Dedifferentiated amniotic fluid mesenchymal stem cell (primary cell): ENCODE measurements at regions not wholly inside any gene's neighbourhood (a gene's known extent, or its start where the extent isn't known, plus 50 kb on each side); places are given as distances from the start of the nearest gene placed in this dataset.

ENCODE experiments used
- DNase-seq: peaks from one replicate; pipeline ENCODE4 v3.0.0-alpha.2; 2016; ENCODE audit errors: extremely low spot score

- DNase-seq, result no peak
Measured at GRCh38 chr6:41470331-41471063, 75.7 kb upstream of the FOXP4 start.

- no peak for DNase-seq
Measured at GRCh38 chr6:41471064-41471895, 74.9 kb upstream of the FOXP4 start.

GRCh38 chr6:41474213-41474933, 71.8 kb upstream of the FOXP4 start:
- DNase-seq, result no peak

- no peak for DNase-seq
Measured at GRCh38 chr6:41475164-41475563, 71.0 kb upstream of the FOXP4 start.

GRCh38 chr6:41475737-41476357, 70.3 kb upstream of the FOXP4 start:
- no peak for DNase-seq

- DNase-seq, result no peak
Measured at GRCh38 chr6:41476401-41476800, 69.8 kb upstream of the FOXP4 start.

GRCh38 chr6:41477572-41477971, 68.6 kb upstream of the FOXP4 start:
- DNase-seq, result no peak

- no peak for DNase-seq
Measured at GRCh38 chr6:41483943-41484342, 62.2 kb upstream of the FOXP4 start.

GRCh38 chr6:41487860-41488432, 58.2 kb upstream of the FOXP4 start:
- no peak for DNase-seq

GRCh38 chr6:41488433-41489119, 57.6 kb upstream of the FOXP4 start:
- peak; percentile 22 for DNase-seq

GRCh38 chr6:41489120-41489851, 56.9 kb upstream of the FOXP4 start:
- DNase-seq, result no peak

GRCh38 chr6:41492261-41492891, 53.8 kb upstream of the FOXP4 start:
- no peak for DNase-seq

GRCh38 chr6:41494212-41495110, 51.7 kb upstream of the FOXP4 start:
- no peak for DNase-seq
